IPS-18c (cell line): ENCODE measurements at regions not wholly inside any gene's neighbourhood (a gene's known extent, or its start where the extent isn't known, plus 50 kb on each side); places are given as distances from the start of the nearest gene placed in this dataset.

Source experiments
- H3K4me3 ChIP-seq: 2 replicates; pipeline ENCODE4 v1.7.0; 2013; ENCODE audit warnings: low read depth, mild to moderate bottlenecking, low read length, moderate library complexity; ENCODE audit not compliant: insufficient read depth
- H3K9me3 ChIP-seq: one replicate; pipeline ENCODE4 v1.6.1; 2013; ENCODE audit warnings: mild to moderate bottlenecking, low read length, moderate library complexity; ENCODE audit not compliant: control insufficient read depth, insufficient read depth

DNA sequence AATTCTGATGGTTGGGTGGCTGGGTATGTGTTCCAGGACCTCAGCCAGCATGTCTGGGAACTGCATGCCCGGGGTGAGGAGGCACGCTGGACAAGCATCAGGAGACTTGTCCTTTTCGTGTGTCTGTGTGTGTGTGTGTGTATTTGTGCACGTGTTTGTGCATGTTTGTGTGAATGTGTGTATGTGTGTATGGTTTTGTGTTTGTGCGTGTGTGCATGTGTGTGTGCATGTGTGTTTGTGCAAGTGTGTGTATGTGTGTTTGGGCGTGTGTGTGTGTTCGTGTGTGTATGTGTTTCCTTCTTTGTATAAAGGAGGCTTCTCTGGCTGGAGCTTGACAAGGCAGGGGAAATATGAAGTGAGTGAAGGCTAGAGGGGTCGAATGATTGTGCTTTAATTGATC, 491.5 kb downstream of the IRX1 start:
- no peaks in the 10 kb centered on the region for H3K9me3 ChIP-seq

GRCh38 chr5:4089087-4089486, 493.5 kb downstream of the IRX1 start:
- no peaks in the 10 kb centered on the region for H3K9me3 ChIP-seq
- H3K4me3 ChIP-seq = no peak overlapping the region

More for the DNA sequence above, 491.5 kb downstream of the IRX1 start:
- H3K4me3 ChIP-seq = no peak overlapping the region

DNA sequence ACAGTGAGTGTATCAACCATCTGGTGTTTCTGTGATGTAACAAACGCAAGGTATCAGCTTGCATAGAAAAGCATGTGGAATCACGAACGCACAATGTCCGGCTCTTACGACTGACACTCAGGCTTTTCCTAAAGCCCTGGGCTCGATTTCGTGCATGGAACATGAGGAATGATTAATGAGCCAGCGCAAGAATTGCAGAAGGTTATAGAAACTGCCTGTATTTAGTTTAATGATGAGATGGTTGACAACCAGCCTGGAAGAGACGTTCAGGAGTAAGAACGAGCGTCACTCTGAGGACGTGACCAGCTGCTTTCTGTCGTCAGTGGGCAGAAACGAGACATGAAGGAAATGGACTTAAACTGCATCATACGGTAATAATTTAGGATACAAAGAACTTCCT, 497.6 kb downstream of the IRX1 start:
- Histone ChIP-seq H3K4me3 (no peak overlapping the region), H3K9me3 (no peaks in the 10 kb centered on the region)

DNA sequence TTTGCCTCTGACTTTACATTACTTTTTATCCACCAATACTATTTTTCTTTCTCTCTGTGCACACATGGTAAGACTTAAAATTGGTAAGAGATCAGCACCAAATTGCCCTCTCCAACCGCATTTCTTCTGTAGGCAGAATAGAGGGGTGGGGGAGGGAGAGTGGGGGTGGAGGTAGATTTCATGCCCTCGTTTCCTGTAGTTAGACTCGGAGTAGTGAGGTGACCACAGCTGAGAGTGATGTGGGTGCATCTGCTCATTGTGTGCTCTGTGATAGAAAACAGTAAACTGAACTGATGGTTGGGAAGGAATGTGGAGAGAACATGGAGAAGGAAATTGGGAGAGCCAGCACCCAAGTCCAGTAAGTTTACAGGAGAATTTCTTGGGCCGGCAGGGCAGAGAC, 498.3 kb downstream of the IRX1 start:
- Histone ChIP-seq H3K4me3 (no peak overlapping the region), H3K9me3 (no peaks in the 10 kb centered on the region)

GRCh38 chr5:4095918-4096630, 500.4 kb downstream of the IRX1 start:
- Histone ChIP-seq H3K4me3 (no peak overlapping the region), H3K9me3 (no peaks in the 10 kb centered on the region)

GRCh38 chr5:4097199-4097598, 501.6 kb downstream of the IRX1 start:
- H3K9me3 ChIP-seq = no peaks in the 10 kb centered on the region
- no peak overlapping the region for H3K4me3 ChIP-seq

DNA sequence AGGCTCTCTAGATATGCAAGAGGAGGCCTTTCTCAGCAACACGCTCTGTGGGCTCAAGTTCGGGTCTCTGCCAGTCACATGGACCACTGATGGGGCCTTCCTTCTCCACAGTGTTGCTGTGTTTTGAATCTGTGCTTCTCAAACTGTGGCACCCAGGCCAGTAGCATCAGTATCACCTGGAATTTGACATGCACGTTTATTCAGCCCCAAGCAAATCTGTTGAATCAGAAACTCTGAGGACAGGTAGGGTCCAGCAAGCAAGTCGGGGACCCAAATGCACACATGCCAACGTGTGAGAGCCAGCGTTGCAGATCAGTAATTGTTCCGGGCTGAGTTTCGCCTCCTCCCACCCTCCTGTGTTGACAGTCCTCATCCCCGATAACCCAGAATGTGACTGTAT, 502.6 kb downstream of the IRX1 start:
- no peak overlapping the region for H3K4me3 ChIP-seq
- no peaks in the 10 kb centered on the region for H3K9me3 ChIP-seq

- Histone ChIP-seq H3K9me3 (no peaks in the 10 kb centered on the region), H3K4me3 (no peak overlapping the region)
Measured at GRCh38 chr5:4099386-4099785, 503.8 kb downstream of the IRX1 start.

- no peak overlapping the region for H3K4me3 ChIP-seq
- no peaks in the 10 kb centered on the region for H3K9me3 ChIP-seq
Measured at GRCh38 chr5:4100739-4101138, 505.1 kb downstream of the IRX1 start.

GRCh38 chr5:4101189-4101588, 505.6 kb downstream of the IRX1 start:
- Histone ChIP-seq H3K4me3 (no peak overlapping the region), H3K9me3 (no peaks in the 10 kb centered on the region)

- no peak overlapping the region for H3K4me3 ChIP-seq
- H3K9me3 ChIP-seq = no peaks in the 10 kb centered on the region
Measured at GRCh38 chr5:4104831-4105597, 509.4 kb downstream of the IRX1 start.

DNA sequence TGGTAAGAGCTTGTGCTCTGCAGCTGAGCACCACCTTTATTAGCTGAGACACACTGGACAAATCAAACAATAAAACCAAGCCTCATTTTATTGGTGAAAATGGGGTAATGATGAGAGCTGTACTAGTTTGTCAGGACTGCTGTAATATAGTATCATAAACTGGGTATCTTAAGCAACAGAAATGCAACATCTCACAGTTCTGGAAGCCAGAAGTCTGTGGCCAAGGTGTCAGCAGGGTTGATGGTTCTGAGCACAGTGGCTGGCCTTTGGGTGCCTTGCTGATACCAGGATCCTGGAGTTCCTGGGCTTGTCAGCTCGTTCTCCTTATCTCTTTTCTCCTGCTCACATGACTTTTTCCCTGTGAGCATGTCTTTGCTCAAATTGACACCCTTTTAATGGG, 513.1 kb downstream of the IRX1 start:
- Histone ChIP-seq H3K4me3 (no peak overlapping the region), H3K9me3 (peaks cover 2% of the 10 kb centered on the region)

DNA sequence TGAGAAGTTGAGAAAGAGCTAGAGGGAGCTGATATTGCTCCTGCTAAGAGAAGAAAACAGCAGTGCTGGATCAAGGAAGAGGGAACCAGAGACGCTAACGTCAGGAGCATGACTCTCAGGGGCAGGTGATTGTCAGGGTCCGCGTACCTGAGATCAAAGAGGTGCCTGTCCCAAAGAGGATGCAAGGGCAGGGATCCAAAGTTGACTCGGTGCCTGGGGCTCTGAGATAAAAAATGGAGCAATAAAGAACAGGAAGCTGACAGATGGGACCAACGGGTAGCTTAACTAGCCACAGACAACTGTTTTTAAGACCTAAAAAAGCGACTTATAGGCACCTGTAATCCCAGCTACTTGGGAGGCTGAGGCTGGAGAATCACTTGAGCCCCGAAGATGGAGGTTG, 517.8 kb downstream of the IRX1 start:
- H3K4me3 ChIP-seq = no peak overlapping the region
- H3K9me3 ChIP-seq = peaks cover 2% of the 10 kb centered on the region

DNA sequence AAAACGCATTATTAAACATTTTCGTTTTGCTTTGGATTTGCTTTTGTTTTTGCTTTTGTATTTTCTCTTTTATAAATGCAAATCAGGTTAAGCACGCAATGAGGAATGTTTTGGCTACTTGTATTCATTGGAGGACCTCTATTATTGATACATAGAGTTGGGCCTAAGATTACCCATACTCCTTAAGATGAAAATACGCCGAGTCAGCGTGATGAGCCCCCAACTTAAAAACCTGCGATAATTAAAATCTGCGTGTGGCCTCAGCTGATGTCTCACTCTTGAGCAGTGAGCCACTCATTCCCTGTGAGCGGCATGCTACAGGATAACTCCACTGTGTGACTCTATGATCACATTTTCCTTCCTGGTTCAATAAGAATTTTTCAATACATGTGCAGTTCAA, 518.3 kb downstream of the IRX1 start:
- H3K4me3 ChIP-seq = no peak overlapping the region
- H3K9me3 ChIP-seq = peaks cover 2% of the 10 kb centered on the region

DNA sequence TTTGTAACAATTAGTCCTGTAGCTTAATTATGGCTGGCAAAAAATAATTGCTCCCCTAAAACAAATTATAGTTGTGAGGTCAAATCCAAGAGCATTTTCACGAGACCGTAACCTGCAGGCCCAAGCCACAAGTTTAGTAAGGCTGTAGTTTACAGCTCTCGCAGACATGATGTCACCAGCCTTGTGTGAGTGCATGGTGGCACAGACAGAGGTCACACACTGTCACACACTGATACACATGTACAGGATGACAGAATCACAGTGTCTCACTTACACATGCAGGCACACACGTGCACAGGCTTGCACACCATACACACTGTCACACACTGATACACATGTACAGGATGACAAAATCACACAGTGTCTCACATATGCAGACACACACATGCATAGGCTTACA, 518.8 kb downstream of the IRX1 start:
- H3K9me3 ChIP-seq = peaks cover 2% of the 10 kb centered on the region
- H3K4me3 ChIP-seq = no peak overlapping the region

GRCh38 chr5:4116834-4117233, 521.2 kb downstream of the IRX1 start:
- H3K4me3 ChIP-seq = no peak overlapping the region
- H3K9me3 ChIP-seq = peaks cover 2% of the 10 kb centered on the region

DNA sequence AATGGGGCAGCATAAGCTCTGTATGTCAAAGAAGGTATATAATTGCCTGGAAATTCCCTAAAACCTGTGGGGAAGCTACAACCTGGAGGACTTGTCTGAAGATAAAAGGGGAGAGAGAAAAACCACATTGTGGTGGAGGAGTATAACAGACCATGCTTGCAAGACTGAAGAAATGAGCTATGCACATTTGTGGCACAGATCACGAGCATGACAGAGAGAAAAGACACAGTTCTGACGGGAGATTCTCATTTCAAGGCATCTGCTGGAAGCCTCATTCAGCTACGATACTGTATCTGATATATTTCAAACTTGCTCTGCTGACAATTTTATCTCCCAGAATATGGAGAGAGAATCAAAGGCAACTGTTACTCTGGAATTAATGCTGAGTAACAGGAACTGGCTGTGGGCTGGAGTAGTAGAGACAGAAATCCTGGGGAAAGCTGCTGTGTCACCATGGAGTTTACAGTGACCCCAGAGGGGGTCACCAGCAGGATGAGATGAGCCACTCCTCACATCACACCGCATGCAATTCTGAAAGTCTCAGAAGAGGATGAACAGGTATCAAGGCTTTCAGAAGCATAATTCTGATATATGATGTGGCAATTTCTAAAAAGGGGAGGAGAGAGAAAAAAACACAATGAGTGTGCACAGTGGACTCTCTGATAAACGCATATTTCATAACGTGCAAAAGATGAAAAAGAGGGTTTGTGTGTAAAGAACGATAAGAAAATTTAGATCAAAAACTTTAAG, 528.8 kb downstream of the IRX1 start:
- Histone ChIP-seq H3K9me3 (no peaks in the 10 kb centered on the region), H3K4me3 (no peak overlapping the region)

DNA sequence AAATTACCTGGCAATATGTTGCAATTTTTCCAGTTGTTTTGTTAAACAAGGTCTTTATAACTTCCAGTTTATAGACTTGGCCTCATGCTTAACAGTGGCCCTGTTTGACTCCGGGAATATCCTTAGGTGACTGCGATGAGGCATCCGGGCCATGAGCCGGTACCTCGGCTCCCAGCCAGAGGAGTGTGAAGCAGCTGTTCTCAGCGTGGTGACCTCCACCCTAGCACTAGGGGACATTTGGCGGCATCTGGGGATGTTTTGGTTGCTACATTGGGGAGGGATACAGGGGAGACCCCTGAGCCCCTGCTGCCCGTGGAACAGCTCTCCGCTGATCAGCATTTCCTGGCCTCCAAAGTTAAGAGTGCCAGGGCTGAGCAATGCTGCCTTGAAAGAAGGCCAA, 533.4 kb downstream of the IRX1 start:
- no peaks in the 10 kb centered on the region for H3K9me3 ChIP-seq
- no peak overlapping the region for H3K4me3 ChIP-seq
